C4-2B (cell line): ENCODE measurements at regions not wholly inside any gene's neighbourhood (a gene's known extent, or its start where the extent isn't known, plus 50 kb on each side); places are given as distances from the start of the nearest gene placed in this dataset.

ENCODE experiments used
- H3K27ac ChIP-seq: fragments of 450-650 bp; 2 replicates; pipeline ENCODE4 v1.5.1; 2017
- ZFX ChIP-seq: fragments of 450-650 bp; IDR thresholded peaks from 2 replicates; pipeline ENCODE4 v1.6.1; 2017
- TF ChIP-seq, protein P1 (sequence below): fragments of 450-650 bp; conservative IDR thresholded peaks from 2 replicates; pipeline ENCODE4 v1.5.1; 2017; ENCODE audit warnings: mild to moderate bottlenecking

DNA sequence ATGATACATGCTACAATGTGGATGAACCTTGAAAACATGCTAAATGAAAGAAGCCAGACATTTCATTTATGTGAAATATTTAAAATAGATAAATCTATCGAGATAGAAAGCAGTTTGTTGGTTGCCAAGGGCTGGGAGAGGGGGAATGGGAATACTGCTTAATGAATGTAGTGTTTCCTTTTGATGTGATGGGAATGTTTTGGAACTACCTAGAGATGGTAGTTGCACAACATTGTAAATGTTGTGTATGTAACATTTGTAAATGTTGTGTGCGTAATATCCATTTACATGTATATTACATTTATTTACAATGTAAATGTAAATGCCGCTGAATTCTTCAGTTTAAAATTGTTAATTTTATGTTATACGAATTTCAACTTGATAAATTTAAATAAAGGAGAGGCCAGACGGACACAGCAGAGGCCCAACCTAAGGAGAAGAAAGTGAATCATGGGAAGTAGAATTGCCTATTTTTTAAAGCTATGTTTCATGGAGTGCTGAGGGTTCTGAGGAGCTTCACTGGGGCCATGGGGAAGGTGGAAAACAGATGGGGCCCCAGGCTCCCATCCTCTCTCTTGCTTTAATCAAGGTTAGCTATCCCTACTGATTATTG, 60.0 kb upstream of the TEX13D start:
- TF ChIP-seq, protein P1, sequence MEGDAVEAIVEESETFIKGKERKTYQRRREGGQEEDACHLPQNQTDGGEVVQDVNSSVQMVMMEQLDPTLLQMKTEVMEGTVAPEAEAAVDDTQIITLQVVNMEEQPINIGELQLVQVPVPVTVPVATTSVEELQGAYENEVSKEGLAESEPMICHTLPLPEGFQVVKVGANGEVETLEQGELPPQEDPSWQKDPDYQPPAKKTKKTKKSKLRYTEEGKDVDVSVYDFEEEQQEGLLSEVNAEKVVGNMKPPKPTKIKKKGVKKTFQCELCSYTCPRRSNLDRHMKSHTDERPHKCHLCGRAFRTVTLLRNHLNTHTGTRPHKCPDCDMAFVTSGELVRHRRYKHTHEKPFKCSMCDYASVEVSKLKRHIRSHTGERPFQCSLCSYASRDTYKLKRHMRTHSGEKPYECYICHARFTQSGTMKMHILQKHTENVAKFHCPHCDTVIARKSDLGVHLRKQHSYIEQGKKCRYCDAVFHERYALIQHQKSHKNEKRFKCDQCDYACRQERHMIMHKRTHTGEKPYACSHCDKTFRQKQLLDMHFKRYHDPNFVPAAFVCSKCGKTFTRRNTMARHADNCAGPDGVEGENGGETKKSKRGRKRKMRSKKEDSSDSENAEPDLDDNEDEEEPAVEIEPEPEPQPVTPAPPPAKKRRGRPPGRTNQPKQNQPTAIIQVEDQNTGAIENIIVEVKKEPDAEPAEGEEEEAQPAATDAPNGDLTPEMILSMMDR: no peak
- no peak for TF ChIP-seq ZFX

DNA sequence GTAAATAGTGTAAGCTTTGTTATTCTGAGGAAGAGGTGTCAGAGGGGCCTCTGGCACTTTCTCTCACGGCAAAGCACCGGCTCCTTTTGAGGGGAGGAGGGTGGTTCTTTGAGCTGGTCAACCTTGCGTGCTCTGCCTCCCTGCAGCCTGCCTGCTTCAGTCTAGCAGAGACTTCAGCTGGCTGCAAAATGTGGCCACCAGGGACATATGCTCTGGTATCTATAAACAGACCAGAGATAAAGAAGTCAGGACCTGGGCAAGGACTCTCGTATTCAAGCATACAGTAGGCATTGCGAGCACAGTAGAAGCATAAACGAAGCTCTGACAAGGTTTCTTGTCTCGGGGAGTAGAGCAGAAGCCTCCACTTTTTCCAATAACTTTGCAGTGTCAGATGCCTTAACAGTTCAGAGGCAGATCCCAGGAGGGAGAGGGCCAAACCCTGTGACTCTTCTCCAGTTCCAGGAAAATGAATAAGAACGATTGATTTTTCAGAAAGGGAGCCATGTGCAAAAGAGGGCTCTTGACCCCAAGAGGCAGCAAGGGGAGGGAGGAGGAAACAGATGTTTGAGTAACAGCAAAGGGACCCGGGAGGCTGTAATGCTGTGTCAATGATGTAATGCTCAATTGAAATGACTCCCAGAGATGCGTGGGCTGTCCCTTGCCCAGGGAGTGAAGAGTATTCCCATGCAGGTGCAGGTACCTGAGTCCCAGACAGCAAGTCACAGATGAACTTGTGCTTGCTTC, 57.9 kb upstream of the TEX13D start:
- TF ChIP-seq, protein P1: no peak
- no peak for TF ChIP-seq ZFX
- H3K27ac ChIP-seq: no peak overlapping the region

More for the DNA sequence above, 60.0 kb upstream of the TEX13D start:
- H3K27ac ChIP-seq: no peak overlapping the region

GRCh38 chrX:124275182-124275894, 57.1 kb upstream of the TEX13D start:
- no peak for TF ChIP-seq ZFX
- TF ChIP-seq, protein P1: no peak
- no peak overlapping the region for H3K27ac ChIP-seq

GRCh38 chrX:124280294-124280902, 52.1 kb upstream of the TEX13D start:
- no peak overlapping the region for H3K27ac ChIP-seq
- TF ChIP-seq, protein P1: no peak
- no peak for TF ChIP-seq ZFX

DNA sequence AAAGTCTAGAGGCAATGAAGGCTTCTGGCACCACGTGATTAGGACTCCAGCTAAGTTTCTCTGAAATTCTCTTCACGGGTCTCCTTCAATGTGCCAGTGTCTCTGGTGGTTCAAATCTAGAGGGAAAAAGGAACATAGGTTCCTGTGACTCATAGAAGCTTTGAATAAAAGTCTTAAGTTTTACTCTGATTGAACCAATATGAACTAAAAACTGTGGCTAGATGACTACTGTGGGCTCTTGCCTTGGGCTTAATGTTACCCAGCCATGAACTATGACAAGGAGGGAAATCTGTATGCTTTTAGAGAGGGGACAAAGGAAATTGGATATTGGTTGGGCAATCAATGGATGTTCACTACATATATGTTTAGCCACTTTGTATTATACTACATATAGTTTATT, 49.9 kb upstream of the TEX13D start:
- H3K27ac ChIP-seq: no peak overlapping the region
- TF ChIP-seq ZFX: no peak
- TF ChIP-seq, protein P1: no peak
